Lower lobe of right lung (tissue), 2 donors: ENCODE measurements at regions not wholly inside any gene's neighbourhood (a gene's known extent, or its start where the extent isn't known, plus 50 kb on each side); places are given as distances from the start of the nearest gene placed in this dataset.

Source experiments
- ATAC-seq, 2 donors: fragments of 200-7000 bp; cut with Tn5 transposase; one replicate each; pipeline ENCODE4 v1.9.1; 2020 to 2022; ENCODE audit warnings: mild to moderate bottlenecking in 2 of 2, moderate library complexity in 2 of 2
- DNase-seq: peaks from one replicate; pipeline ENCODE4 v3.0.0-alpha.2; 2020
- H3K27ac ChIP-seq: fragments of 200-600 bp; one replicate; pipeline ENCODE4 v1.8.0; 2022
- H3K27me3 ChIP-seq: fragments of 200-600 bp; one replicate; pipeline ENCODE4 v1.8.0; 2022; ENCODE audit warnings: low read depth
- H3K36me3 ChIP-seq: fragments of 200-600 bp; one replicate; pipeline ENCODE4 v1.8.0; 2022; ENCODE audit warnings: mild to moderate bottlenecking
- H3K4me1 ChIP-seq: fragments of 200-600 bp; one replicate; pipeline ENCODE4 v1.8.0; 2022
- H3K4me3 ChIP-seq: fragments of 200-600 bp; one replicate; pipeline ENCODE4 v1.8.0; 2022; ENCODE audit warnings: mild to moderate bottlenecking
- H3K9me3 ChIP-seq: fragments of 200-600 bp; one replicate; pipeline ENCODE4 v1.8.0; 2022
- CTCF ChIP-seq: fragments of 200-600 bp; IDR thresholded peaks from one replicate; pipeline ENCODE4 v1.8.0; 2022; ENCODE audit warnings: antibody characterized with exemption, mild to moderate bottlenecking
- intact Hi-C: fragments of 100-400 bp; cut with DNase I; formaldehyde crosslinking; loops from one replicate; pipeline ENCODE4 v1.11.0; 2022
- donor health status: DM: no; HTN: yes; CAD: no; lungs with severe emphysema.

- DNase-seq (no peak), ATAC-seq (no peak)
- Histone ChIP-seq H3K36me3 (no peaks in the 10 kb centered on the region), H3K4me3 (no peak overlapping the region), H3K27me3 (peaks cover 39% of the 10 kb centered on the region), H3K4me1 (no peaks in the 10 kb centered on the region), H3K27ac (no peak overlapping the region), H3K9me3 (no peaks in the 10 kb centered on the region)
- no peak for TF ChIP-seq CTCF
- intact Hi-C loops, result no loop called here
These were observed 95.1 kb upstream of the TMEM132E start for GRCh38 chr17:34484193-34484733.

GRCh38 chr17:34482730-34483129 is 96.7 kb upstream of the TMEM132E start:
- Histone ChIP-seq H3K27me3 (peaks cover 34% of the 10 kb centered on the region), H3K9me3 (no peaks in the 10 kb centered on the region)
- intact Hi-C loops, result no loop called here

GRCh38 chr17:34481779-34482178 is 97.6 kb upstream of the TMEM132E start:
- Histone ChIP-seq H3K27me3 (peaks cover 27% of the 10 kb centered on the region), H3K36me3 (no peaks in the 10 kb centered on the region), H3K4me3 (no peak overlapping the region), H3K4me1 (no peaks in the 10 kb centered on the region), H3K27ac (no peak overlapping the region), H3K9me3 (no peaks in the 10 kb centered on the region)
- DNase-seq, result no peak
- no peak for ATAC-seq
- intact Hi-C loops, result no loop called here
- no peak for TF ChIP-seq CTCF

More at GRCh38 chr17:34482730-34483129, 96.7 kb upstream of the TMEM132E start:
- Histone ChIP-seq H3K27ac (no peak overlapping the region), H3K36me3 (no peaks in the 10 kb centered on the region), H3K4me1 (no peaks in the 10 kb centered on the region), H3K4me3 (no peak overlapping the region)
- TF ChIP-seq CTCF, result no peak
- DNase-seq, result no peak
- ATAC-seq, result no peak

DNA sequence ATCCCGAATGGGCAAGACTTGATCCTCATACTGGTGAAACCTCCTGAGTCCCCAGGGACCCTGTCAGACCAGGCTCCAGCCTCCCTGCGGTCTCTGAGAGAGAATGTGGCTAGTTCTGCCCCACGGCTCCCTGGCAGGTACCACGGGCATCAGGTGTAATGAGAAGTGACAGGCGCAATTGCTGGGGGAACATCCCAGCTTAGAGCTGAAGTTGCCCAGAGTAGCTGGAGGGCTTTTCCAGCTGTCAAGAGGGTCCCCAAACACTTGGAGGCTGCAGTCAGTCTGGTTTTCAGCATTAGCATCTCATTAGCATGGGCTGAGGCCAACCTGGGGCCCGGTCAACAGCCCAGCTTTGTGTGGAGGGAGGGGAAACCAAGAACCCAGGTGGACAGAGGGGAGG is 100.0 kb upstream of the TMEM132E start:
- no peak for DNase-seq
- intact Hi-C loops, result no loop called here
- H3K4me3 ChIP-seq, result no peak overlapping the region
- no peaks in the 10 kb centered on the region for H3K36me3 ChIP-seq
- H3K9me3 ChIP-seq, result no peaks in the 10 kb centered on the region
- H3K27me3 ChIP-seq, result peaks cover 26% of the 10 kb centered on the region
- TF ChIP-seq CTCF, result no peak
- H3K27ac ChIP-seq, result no peak overlapping the region
- ATAC-seq, result no peak
- H3K4me1 ChIP-seq, result no peaks in the 10 kb centered on the region

DNA sequence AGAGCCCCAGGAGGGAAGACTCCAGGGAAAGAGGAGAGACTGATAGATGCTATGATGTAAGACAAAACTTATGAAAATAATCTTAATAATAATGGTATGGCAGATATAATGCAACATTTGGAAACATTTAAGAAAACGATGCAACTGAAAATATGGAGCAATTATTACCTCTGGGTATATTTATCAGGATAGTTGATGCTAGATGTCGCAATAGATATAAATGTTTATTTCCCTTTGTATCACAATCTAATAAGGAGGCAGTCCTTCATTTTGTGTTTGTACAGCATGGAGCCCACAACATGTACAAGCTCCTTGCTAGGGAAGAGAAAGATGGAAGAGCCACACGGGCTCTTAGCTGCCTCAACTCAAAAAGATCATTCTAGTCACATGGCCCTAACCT is 101.1 kb upstream of the TMEM132E start:
- H3K36me3 ChIP-seq, result no peaks in the 10 kb centered on the region
- no peak overlapping the region for H3K4me3 ChIP-seq
- no peak for TF ChIP-seq CTCF
- H3K27me3 ChIP-seq, result peaks cover 26% of the 10 kb centered on the region
- H3K9me3 ChIP-seq, result no peaks in the 10 kb centered on the region
- no peak overlapping the region for H3K27ac ChIP-seq
- DNase-seq, result no peak
- H3K4me1 ChIP-seq, result no peaks in the 10 kb centered on the region
- ATAC-seq, result no peak
- intact Hi-C loops, result no loop called here

GRCh38 chr17:34475296-34475695 is 104.1 kb upstream of the TMEM132E start:
- Histone ChIP-seq H3K27ac (no peak overlapping the region), H3K27me3 (peaks cover 7% of the 10 kb centered on the region), H3K9me3 (no peaks in the 10 kb centered on the region), H3K36me3 (no peaks in the 10 kb centered on the region), H3K4me1 (no peaks in the 10 kb centered on the region), H3K4me3 (no peak overlapping the region)
- DNase-seq, result no peak
- intact Hi-C loops, result no loop called here
- TF ChIP-seq CTCF, result no peak
- no peak for ATAC-seq
